ENCODE measurements at regions not wholly inside any gene's neighbourhood (a gene's known extent, or its start where the extent isn't known, plus 50 kb on each side); places are given as distances from the start of the nearest gene placed in this dataset.

DNA sequence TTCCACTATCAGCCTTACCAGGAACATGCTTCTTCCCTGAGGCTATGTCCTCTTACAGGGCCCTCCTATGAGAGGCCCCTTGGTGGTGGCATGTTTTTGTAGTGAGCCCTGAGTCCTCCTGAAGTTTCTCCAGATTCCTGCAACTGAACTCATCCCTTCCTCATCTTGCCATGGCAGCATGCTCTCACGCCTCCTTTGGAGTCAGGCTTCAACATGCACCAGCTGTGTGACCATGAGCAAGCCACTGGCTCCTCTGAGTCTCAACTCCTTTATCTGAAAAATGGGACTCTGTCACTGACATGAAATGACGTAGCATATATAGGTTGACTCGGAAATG lies 216.3 kb upstream of the TLE3 start:
- no peak for DNase-seq (ENCODE audit: low read depth in 2 of 2, low spot score in 1 of 2)

DNA sequence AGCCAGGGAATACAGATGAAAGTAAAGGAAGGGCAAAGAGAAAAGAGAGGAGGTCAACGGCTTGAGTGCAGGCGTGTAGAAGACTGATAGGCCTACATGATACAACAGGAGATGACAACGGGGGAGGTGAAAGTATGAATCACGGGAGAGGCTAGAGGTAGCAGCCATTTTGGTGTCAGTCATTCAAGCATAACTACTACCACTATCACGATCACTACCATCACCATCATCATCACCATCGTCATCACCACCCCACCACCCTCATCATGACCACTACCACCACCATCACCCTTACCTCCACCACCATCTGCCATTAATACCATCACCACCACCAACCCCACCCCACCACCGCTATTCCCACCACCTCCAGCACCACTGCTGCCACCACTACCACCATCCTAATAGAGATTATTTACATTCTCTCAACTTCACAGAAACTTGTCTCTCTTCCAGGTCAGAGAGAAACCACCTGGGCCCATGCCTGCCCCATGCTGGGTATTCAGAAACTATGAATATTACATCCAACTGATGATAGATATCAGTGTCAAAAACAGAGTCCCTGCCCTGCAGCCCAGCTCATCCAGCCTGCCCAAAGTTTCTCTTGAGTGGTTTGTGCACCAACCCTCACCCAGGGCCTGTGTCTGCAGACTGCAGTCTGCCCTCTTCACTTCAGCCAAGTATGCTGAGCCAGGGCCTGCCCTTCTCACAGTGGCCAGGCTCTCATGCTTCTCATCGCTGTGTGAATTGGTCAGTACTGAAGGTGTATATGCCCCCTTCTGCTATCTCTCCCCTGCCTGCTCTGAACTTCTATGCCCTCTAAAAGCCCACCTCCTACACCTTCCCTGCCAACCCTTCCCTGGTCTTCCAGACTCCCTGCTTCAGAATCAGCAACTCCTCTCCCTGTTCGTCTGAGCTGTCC lies 215.6 kb upstream of the TLE3 start:
- no peak for DNase-seq (ENCODE audit: low read depth in 2 of 2, low spot score in 1 of 2)

GRCh38 chr15:70311821-70312220 lies 214.1 kb upstream of the TLE3 start:
- no peak for DNase-seq (ENCODE audit: low read depth in 2 of 2, low spot score in 1 of 2)

DNA sequence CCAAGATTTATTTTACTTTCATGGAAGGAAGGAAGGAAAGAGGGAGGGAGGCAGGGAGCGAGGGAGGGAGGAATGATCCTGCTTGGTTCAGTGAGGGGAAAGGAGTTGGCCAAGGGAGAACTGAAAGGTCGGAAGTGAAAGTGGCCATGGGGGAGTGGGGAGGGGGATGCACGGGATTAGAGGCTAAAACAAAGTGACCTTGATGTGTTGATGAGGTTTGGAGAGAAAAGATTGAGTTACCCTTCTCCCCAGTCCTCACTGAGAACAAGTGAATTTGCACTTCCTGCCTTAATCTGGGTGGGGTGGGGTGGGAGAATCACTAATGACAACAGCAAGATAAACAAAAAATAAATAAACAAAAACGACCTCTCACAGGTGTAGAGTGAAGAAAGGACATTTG lies 212.0 kb upstream of the TLE3 start:
- DNase-seq (ENCODE audit: low read depth in 2 of 2, low spot score in 1 of 2): no peak

DNA sequence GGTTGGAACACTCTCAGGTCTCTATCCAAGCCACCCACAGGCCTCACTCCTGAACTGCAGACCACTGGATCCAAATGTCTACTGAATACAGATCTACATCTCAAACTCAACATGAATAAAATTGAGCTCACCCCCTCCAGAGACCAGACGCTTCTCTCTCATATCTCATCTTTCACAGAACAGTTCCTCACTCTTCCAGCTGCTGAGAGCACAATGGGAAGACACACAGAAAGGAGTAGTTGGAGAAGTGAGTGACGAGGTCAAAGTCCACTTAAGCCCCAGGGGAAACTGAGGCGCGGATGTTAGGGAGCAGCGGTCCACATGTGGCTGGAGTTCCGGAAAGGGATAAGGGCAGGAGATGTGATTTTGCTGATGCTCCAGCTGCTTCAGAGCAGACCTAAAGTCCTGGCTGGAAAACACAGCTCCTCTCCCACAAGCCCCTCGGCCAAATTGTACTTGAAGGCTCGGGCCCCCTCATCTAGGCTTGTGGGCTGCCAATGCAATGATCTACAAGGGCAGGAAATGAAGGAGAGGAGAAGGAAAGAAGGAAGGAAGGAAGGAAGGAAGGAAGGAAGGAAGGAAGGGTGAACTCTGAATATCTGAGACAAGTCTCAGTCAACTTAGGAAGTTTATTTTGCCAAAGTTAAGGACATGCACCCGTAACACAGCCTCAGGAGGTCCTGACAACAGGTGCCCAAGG lies 211.2 kb upstream of the TLE3 start:
- no peak for DNase-seq (ENCODE audit: low read depth in 2 of 2, low spot score in 1 of 2)

GRCh38 chr15:70308011-70308734 lies 210.5 kb upstream of the TLE3 start:
- no peak for DNase-seq (ENCODE audit: low read depth in 2 of 2, low spot score in 1 of 2)

DNA sequence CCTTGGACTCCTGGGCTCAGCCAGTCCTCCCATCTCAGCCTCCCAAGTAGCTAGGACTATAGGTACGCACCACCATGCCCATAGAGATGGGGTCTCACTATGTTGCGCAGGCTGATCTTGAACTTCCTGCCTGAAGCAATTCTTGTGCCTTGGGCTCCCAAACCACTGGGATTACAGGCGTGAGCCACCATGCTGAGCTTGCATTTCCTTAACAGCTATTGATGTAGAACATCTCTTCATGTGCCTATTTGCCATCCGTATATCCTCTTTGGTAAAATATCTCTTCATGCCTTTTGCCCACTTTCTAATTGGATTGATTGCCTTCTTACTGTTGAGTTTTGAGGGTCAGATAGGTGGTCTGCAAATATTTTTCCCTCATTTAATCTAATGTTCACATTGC lies 208.9 kb upstream of the TLE3 start:
- DNase-seq (ENCODE audit: low read depth in 2 of 2, low spot score in 1 of 2): no peak

- DNase-seq (ENCODE audit: low read depth in 2 of 2, low spot score in 1 of 2): no peak
Observed at GRCh38 chr15:70306081-70306480, 208.4 kb upstream of the TLE3 start.

DNA sequence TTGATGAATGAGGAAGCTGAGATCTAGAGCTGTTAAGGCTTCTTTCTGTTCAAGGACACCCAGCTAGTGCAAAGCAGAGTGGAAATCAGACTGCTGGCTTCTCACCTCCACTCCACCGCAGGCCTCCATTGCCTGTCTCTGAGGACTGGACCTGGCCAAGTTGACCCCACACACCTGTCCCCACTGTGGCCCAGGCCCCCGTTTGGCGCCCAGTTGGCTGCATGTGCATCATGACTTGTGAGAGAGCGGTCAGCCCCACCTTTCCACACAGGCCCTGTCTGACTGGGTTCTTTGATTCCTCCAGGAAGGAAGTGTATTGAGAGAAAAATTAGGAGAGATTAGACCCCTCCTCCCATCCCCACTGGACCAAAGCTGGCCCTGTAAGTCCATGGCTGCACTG lies 206.3 kb upstream of the TLE3 start:
- no peak for DNase-seq (ENCODE audit: low read depth in 2 of 2, low spot score in 1 of 2)

GRCh38 chr15:70302360-70302759 lies 204.6 kb upstream of the TLE3 start:
- DNase-seq (ENCODE audit: low read depth in 2 of 2, low spot score in 1 of 2): no peak

DNA sequence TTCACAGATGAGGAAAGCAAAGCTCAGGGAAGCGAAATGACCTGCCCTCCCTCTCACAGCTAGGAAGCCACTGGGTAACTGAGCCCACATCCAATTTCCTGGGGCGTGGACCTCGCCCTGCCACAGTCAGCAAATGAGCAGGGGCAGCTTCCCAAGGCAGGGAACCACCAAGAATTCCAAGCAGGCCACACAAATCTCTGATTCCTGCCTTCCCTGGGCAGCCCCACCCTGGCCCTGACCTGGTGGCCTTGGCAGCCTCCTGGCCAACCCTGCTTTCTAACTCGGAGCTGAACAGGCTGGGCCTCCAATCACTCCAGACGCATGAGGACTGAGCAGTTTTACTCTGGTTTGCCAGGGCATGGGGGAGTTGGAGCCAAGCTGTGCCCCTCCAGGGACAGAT lies 203.7 kb upstream of the TLE3 start:
- DNase-seq (ENCODE audit: low read depth in 2 of 2, low spot score in 1 of 2): no peak

DNA sequence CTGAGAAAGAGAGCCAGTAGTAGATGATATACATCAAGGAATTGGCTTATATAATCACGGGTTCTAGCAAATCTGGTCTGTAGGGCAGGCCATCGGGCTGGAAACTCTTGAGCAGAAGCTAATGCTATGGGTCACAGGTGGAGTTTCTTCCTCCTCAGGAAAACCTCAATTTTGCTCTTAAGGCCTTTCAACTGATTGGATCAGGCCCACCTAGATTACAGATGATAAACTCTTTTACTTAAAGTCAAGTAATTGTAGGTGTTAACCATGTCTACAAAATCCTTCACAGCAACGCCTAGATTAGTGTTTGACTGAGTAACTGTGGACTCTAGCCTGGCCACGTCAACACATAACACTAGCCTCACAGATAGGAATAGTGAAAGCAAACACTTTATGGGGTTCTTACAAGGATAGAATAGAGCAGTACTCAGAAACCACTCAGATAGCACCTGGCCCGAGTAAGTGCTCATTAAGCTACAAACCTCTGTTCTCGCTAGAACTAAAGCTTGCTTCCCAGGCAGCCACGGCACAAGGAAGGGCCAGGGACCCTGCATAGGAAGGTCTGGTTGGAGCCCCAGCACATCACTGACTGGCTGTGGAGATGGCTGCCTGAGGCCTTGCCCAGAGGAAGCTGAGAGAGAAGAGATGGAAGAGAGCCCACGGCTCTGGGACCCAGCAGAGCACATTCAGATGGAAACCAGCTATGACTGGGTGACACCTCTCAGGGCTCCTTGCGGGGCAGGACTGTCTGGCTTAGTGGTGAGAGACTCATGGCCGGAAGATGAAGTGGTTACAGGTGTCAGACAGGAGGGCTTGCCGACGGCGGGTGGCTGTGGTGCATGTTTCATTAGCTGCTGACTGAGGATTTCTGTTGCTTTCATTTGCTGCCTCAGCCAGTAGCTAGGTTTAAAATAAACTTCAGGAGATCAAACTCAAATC lies 202.5 kb upstream of the TLE3 start:
- DNase-seq (ENCODE audit: low read depth in 2 of 2, low spot score in 1 of 2): peak; percentile 44 to 47

DNA sequence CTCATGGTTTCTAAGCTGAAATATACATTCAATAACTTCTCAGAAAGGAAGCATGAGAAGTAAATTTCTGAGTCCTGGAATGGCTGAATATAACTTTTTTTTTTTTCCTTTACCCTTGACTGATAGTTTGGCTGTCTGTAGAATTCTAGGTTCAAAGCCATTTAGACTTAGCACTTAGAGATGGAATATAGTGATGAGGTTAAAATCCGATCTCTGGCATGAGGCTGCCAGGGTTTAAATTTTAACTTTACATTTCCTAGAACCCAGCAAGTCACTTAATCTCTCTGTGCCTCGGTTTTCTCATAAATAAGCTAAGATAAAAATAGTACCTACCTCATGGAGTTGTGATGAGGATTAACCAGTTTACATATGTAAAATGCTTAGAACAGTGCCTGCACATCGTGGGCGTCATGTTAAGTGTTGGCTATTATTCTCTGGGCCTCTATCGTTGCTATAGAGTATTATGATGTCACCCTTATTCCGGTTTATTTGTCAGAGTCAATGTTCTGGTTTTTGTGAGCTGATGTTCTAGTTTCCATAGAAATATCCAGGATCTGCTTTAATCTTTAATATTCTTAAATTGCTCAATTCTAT lies 199.8 kb upstream of the TLE3 start:
- no peak for DNase-seq (ENCODE audit: low read depth in 2 of 2, low spot score in 1 of 2)

- DNase-seq (ENCODE audit: low read depth in 2 of 2, low spot score in 1 of 2): no peak
Observed at GRCh38 chr15:70294731-70295305, 197.1 kb upstream of the TLE3 start.

DNA sequence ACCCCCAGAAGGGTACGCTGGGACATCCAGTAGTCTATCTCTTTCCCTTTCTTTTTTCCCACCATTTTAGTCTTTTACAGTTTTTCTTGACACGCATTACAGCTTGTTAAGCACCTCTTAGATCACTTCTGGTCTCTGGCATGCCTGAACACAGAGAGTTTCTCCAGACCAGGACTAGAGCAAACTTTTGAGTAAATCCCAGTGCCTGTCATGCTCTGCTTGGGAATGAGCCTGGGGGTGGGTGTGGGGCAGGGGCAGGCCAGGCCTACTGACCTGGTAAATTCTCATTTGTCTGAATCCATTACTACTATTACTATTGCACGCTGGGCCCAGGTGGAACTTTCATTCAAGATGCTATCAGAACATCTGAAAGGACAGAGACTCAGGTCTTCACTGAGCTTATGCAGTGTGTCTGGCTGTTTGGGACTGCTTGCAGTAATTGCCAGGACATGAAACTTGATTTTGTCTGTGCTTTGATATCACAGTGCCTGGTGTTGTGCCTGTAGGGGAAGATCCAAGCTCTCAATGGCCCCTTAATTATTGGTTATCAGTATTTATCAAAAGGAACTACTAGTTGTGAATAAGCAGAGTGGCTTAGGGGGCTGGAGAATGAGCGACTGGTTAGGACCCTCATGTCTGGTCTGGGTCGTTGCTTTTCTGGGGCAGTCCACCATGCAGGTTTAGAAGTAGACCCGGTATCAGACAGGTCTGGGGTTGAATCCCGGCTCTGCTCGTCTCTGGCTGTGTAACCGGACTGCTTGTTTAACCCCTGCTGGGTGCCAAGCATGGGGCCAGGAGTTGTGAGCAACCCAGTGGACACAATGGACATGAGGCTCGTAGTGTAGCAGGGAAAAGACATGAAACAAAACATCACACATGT lies 196.1 kb upstream of the TLE3 start:
- DNase-seq (ENCODE audit: low read depth in 2 of 2, low spot score in 1 of 2): no peak

DNA sequence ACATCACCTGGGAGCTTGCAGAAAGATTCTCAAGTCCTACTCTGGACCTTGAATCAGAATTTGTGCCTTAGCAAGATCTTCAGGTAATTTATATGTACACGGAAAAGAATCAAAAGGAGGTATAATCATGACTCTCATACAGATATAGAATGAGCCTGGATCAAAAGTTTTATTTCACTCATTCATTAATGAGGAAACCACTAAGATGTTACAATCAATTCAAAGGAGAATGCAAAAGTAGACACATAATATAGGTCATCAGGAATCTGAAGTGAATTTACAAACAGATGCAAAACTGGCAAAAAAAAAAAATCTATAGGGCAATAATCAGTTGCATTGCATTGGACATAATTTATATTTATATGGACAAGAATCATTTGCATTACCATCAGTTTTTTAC lies 195.4 kb upstream of the TLE3 start:
- DNase-seq (ENCODE audit: low read depth in 2 of 2, low spot score in 1 of 2): no peak

DNA sequence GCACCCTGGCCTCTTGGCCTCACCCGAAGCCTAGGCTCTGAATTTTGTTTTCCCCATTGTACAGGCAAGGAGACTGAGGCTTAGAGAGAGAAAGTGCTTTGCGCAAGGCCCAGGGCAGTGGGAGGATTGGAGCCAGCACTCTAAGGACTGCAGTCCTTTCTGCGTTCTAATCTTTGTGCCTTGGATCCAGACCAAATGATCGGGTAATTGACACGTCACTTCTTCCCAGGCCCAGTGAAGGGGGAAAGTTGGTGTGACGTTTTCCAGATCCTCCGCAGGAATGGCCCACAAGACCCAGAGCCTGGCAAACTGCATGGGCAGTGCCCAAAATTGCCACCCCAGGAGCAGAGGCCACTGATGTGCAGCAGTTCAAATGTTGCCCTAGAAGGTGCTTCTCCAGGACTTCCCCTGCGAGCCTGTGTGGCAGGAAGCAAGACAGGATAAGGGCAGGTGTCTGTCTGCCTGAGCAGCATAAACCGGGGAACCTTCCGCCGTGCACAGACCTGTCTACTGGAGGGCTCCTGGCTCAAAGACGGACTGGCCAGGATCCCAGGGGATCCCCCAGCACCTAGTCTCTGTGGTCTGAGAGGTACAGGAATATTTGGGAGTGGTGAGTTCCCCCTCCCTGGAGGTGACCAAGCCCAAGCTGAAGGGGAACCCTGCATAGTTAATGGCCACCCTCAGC lies 194.5 kb upstream of the TLE3 start:
- DNase-seq (ENCODE audit: low read depth in 2 of 2, low spot score in 1 of 2): no peak

GRCh38 chr15:70291305-70292075 lies 193.8 kb upstream of the TLE3 start:
- no peak for DNase-seq (ENCODE audit: low read depth in 2 of 2, low spot score in 1 of 2)

Data from stimulated activated CD8-positive, alpha-beta memory T cell treated with anti-CD3 and anti-CD28 coated beads, Interleukin-4, amount 100 ng/mL, for 1 hour (primary cell).